Natural killer cell (primary cell): ENCODE measurements at regions not wholly inside any gene's neighbourhood (a gene's known extent, or its start where the extent isn't known, plus 50 kb on each side); places are given as distances from the start of the nearest gene placed in this dataset.

Experiments used
- ATAC-seq, 3 donors: fragments of 150-1000 bp in 2 of 3; fragments of 200-7000 bp in 1 of 3; cut with Tn5 transposase; 1 replicate in 1 of 3; 2 replicates in 2 of 3; pipeline ENCODE4 v1.10.0; 2021; ENCODE audit warnings: mild to moderate bottlenecking in 2 of 3, moderate library complexity in 2 of 3
- DNase-seq, 2 donors: peaks; one replicate each; pipeline versions ENCODE4 v3.0.0 to v3.0.0-alpha.2; 2013 to 2021; ENCODE audit warnings: mixed read lengths in 1 of 2
- H3K27ac ChIP-seq: one replicate; pipeline ENCODE4 v1.5.1; 2013; ENCODE audit warnings: mild to moderate bottlenecking, low read length
- H3K27me3 ChIP-seq: one replicate; pipeline ENCODE4 v1.6.1; 2013; ENCODE audit warnings: low read length; ENCODE audit not compliant: control insufficient read depth, insufficient read depth
- H3K36me3 ChIP-seq: one replicate; pipeline ENCODE4 v1.6.1; 2013; ENCODE audit warnings: low read length; ENCODE audit not compliant: control insufficient read depth, insufficient read depth
- H3K4me1 ChIP-seq: one replicate; pipeline ENCODE4 v1.6.1; 2013; ENCODE audit warnings: low read length; ENCODE audit not compliant: control insufficient read depth, insufficient read depth
- H3K4me3 ChIP-seq: one replicate; pipeline ENCODE4 v1.5.1; 2013; ENCODE audit warnings: low read length
- H3K9me3 ChIP-seq: one replicate; pipeline ENCODE4 v1.6.1; 2013; ENCODE audit warnings: low read length; ENCODE audit not compliant: control insufficient read depth, insufficient read depth
- H3K27ac Mint-ChIP-seq, 2 donors: one replicate each; pipeline ENCODE4 v1.8.0; 2022; ENCODE audit warnings: mild to moderate bottlenecking in 2 of 2, mixed read lengths in 2 of 2, moderate library complexity in 1 of 2
- H3K27me3 Mint-ChIP-seq, 2 donors: one replicate each; pipeline ENCODE4 v1.8.0; 2022; ENCODE audit warnings: low read depth in 2 of 2, mixed read lengths in 2 of 2
- H3K36me3 Mint-ChIP-seq: one replicate; pipeline ENCODE4 v1.8.0; 2022; ENCODE audit warnings: mixed read lengths
- H3K4me1 Mint-ChIP-seq, 2 donors: one replicate each; pipeline ENCODE4 v1.8.0; 2022; ENCODE audit warnings: mixed read lengths in 2 of 2
- H3K4me3 Mint-ChIP-seq: one replicate; pipeline ENCODE4 v1.8.0; 2022; ENCODE audit warnings: mild to moderate bottlenecking, moderate library complexity, mixed read lengths
- H3K9me3 Mint-ChIP-seq, 2 donors: one replicate each; pipeline ENCODE4 v1.8.0; 2022; ENCODE audit warnings: mixed read lengths in 2 of 2
- WGBS: methylation state at CpG from one replicate; pipeline ENCODE4 v1.1.7; 2013; ENCODE audit warnings: missing lambda C conversion rate; ENCODE audit not compliant: insufficient coverage; 5-methylcytosine and 5-hydroxymethylcytosine counted together
- intact Hi-C: fragments of 100-400 bp; cut with micrococcal nuclease; formaldehyde crosslinking; loops from one replicate; pipeline ENCODE4 v1.14.2; 2022
- TF ChIP-seq, protein P1 (sequence below): fragments of 200-600 bp; IDR thresholded peaks from one replicate; pipeline ENCODE4 v1.8.0; 2022; ENCODE audit warnings: antibody characterized with exemption

DNA sequence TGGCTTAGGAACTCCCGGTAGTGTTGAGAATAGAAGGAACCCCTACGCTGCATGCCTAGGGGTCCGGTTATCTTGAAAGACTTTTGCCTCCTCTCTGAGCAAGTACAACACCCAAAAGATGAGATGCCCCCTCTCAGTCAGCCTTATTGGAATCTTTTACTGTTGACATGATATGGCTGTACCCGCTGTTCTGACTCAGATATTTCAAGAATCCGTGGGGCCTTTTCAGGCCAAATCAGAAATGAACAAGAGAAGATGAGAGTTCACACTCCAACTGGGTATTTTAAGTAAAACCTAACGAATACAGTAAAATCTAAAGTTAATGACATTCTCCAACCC is 164.2 kb downstream of the PPIAL4G start:
- Histone ChIP-seq H3K27ac (peak overlapping the region; percentile 5), H3K4me3 (peak overlapping the region; percentile 41), H3K9me3 (no peaks in the 10 kb centered on the region), H3K27me3 (peaks cover 5% of the 10 kb centered on the region), H3K36me3 (no peaks in the 10 kb centered on the region), H3K4me1 (peaks cover 17% of the 10 kb centered on the region)
- H3K36me3 Mint-ChIP-seq: no peaks in the 10 kb centered on the region
- no peaks in the 10 kb centered on the region for H3K9me3 Mint-ChIP-seq
- intact Hi-C loops: no loop called here
- H3K27ac Mint-ChIP-seq: peak overlapping the region in 1 of 2 donors; percentile 69
- WGBS: 22% methylated on average over 6 of the region's 6 CpGs
- DNase-seq (no peak), ATAC-seq (no peak)
- peaks cover 23 to 28% of the 10 kb centered on the region in 2 donors for H3K4me1 Mint-ChIP-seq
- TF ChIP-seq, protein P1, sequence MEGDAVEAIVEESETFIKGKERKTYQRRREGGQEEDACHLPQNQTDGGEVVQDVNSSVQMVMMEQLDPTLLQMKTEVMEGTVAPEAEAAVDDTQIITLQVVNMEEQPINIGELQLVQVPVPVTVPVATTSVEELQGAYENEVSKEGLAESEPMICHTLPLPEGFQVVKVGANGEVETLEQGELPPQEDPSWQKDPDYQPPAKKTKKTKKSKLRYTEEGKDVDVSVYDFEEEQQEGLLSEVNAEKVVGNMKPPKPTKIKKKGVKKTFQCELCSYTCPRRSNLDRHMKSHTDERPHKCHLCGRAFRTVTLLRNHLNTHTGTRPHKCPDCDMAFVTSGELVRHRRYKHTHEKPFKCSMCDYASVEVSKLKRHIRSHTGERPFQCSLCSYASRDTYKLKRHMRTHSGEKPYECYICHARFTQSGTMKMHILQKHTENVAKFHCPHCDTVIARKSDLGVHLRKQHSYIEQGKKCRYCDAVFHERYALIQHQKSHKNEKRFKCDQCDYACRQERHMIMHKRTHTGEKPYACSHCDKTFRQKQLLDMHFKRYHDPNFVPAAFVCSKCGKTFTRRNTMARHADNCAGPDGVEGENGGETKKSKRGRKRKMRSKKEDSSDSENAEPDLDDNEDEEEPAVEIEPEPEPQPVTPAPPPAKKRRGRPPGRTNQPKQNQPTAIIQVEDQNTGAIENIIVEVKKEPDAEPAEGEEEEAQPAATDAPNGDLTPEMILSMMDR: no peak
- peak overlapping the region; percentile 97 for H3K4me3 Mint-ChIP-seq
- peaks cover 50 to 54% of the 10 kb centered on the region in 2 donors for H3K27me3 Mint-ChIP-seq

DNA sequence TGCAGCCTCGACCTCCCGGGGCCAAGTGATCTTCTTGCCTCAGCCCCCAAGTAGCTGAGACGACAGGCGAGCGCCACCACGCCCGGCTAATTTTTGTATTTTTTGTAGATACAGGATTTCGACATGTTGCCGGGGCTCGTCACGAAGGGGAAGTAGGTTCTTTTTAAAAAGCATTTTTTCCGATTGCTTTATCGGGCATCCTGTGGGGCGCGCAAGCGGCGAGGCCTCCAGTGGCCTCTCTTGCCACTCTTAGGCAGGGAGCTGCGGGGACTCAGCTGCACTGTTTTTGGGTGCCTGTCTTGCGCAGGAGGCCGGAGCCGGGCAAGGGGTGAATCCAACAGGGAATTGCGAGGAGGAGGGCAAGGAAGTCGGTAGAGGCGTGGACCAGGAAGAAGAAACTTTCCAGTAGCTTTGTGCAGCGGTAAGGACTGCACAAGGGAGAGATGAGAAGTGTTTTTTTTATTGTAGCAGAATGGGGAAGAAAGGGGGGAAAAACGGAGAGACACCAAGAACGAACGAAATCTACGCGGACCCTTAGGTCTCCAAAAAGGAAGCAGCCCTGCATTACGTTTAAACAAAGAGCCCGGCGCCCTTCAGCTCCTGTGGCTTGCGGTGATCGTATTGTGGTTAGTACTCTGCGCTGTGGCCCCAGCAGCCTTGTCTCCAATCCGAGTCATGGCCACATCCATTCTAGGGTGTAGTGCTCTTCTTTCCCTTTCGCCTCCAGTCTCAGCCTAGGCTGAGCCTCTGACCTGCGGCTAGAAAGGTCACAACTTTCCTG is 164.8 kb downstream of the PPIAL4G start:
- TF ChIP-seq, protein P1: no peak
- intact Hi-C loops: no loop called here
- DNase-seq (peak; percentile 43 to 77), ATAC-seq (peak; percentile 85 to 90 (median 87))
- peaks cover 23 to 28% of the 10 kb centered on the region in 2 donors for H3K4me1 Mint-ChIP-seq
- Histone ChIP-seq H3K4me3 (peak overlapping the region; percentile 41), H3K36me3 (no peaks in the 10 kb centered on the region), H3K27me3 (peaks cover 5% of the 10 kb centered on the region), H3K4me1 (peaks cover 17% of the 10 kb centered on the region), H3K27ac (peak overlapping the region; percentile 5), H3K9me3 (no peaks in the 10 kb centered on the region)
- WGBS: 3% methylated on average over 39 of the region's 39 CpGs
- H3K27ac Mint-ChIP-seq: peak overlapping the region in 1 of 2 donors; percentile 69
- H3K27me3 Mint-ChIP-seq: peaks cover 50 to 54% of the 10 kb centered on the region in 2 donors
- no peaks in the 10 kb centered on the region for H3K9me3 Mint-ChIP-seq
- H3K4me3 Mint-ChIP-seq: peak overlapping the region; percentile 97
- H3K36me3 Mint-ChIP-seq: no peaks in the 10 kb centered on the region

DNA sequence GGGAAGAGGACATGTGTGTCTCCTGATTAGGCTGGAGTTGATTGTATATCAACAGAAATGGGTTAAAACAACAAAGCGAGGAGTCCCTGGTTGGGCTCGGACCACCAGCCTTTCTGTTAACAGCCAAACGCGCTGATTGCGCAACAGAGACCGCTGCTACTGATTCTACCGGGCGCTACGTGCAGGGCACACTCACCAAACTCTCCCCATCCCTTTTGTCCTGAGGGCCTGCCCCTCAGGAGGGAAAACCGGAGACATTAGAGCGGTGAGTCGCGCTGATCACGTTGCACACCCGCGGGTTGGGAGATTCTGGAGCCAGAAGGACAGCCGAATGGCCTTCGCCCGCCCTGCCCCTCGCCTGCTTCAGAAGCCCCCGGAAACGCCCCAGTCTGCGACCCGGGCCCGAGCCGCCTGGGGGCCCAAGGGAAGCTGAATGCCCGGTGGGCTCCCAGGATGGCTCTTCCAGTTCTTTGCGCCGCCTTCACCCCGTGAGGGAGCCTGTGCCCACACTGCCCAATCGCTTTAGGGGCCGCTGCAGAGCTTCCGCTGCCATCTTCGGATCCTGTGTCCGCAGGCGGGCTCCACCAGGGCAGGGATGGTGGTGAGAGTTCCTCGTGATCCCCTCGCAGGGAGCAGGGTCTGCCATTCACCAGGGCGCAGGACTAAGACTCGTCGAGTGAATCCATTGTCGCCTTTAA is 165.4 kb upstream of the NBPF11 start:
- DNase-seq: no peak
- H3K27ac Mint-ChIP-seq: no peak overlapping the region
- intact Hi-C loops: no loop called here
- no peak for ATAC-seq
- Histone ChIP-seq H3K27ac (no peak overlapping the region), H3K36me3 (no peaks in the 10 kb centered on the region), H3K9me3 (no peaks in the 10 kb centered on the region), H3K27me3 (peaks cover 5% of the 10 kb centered on the region), H3K4me1 (peaks cover 17% of the 10 kb centered on the region), H3K4me3 (no peak overlapping the region)
- peak overlapping the region; percentile 97 for H3K4me3 Mint-ChIP-seq
- TF ChIP-seq, protein P1: no peak
- no peaks in the 10 kb centered on the region for H3K36me3 Mint-ChIP-seq
- H3K9me3 Mint-ChIP-seq: no peaks in the 10 kb centered on the region
- WGBS: 79% methylated on average over 42 of the region's 42 CpGs
- peaks cover 23 to 28% of the 10 kb centered on the region in 2 donors for H3K4me1 Mint-ChIP-seq
- H3K27me3 Mint-ChIP-seq: peaks cover 54 to 57% of the 10 kb centered on the region in 2 donors
